ENCODE measurements at regions not wholly inside any gene's neighbourhood (a gene's known extent, or its start where the extent isn't known, plus 50 kb on each side); places are given as distances from the start of the nearest gene placed in this dataset.

- DNase-seq (no peak), ATAC-seq (no peak)
- Histone ChIP-seq H3K4me1 (no peaks in the 10 kb centered on the region), H3K27ac (no peak overlapping the region), H3K27me3 (no peaks in the 10 kb centered on the region), H3K4me3 (no peak overlapping the region), H3K36me3 (no peaks in the 10 kb centered on the region), H3K9me3 (no peaks in the 10 kb centered on the region)
- in situ Hi-C loops (cut with MboI; ENCODE audit: low sequenced_read_pairs in 4 of 4) = loop anchor here in 3 of 4 donors (10.0 to 25.0 kb wide), 2 partner anchors 253 to 255 kb away; no protein-coding TSS in a partner anchor
- intact Hi-C loops (cut with DNase I; ENCODE audit: low total_unique reads) = no loop called here
- TF ChIP-seq POLR2A (IDR thresholded peaks at IDR 0.05) (no peak), CTCF (IDR thresholded peaks at IDR 0.05 in 4 of 5, conservative IDR thresholded peaks at IDR 0.05 in 1 of 5) (no peak)
Measured at GRCh38 chr7:24409431-24410024, 125.5 kb downstream of the NPY start.

GRCh38 chr7:24411226-24411625 is 127.2 kb downstream of the NPY start:
- no peaks in the 10 kb centered on the region for H3K36me3 ChIP-seq
- DNase-seq = no peak
- no peaks in the 10 kb centered on the region for H3K4me1 ChIP-seq
- H3K27me3 ChIP-seq = no peaks in the 10 kb centered on the region
- no peak for TF ChIP-seq CTCF (IDR thresholded peaks at IDR 0.05 in 4 of 5, conservative IDR thresholded peaks at IDR 0.05 in 1 of 5)
- no peak for TF ChIP-seq POLR2A (IDR thresholded peaks at IDR 0.05)
- ATAC-seq = no peak
- no peak overlapping the region for H3K4me3 ChIP-seq
- in situ Hi-C loops (cut with MboI; ENCODE audit: low sequenced_read_pairs in 4 of 4) (loop anchor here in 1 of 4 donors (25.0 kb wide), 1 partner anchor 251 kb away; no protein-coding TSS in a partner anchor), intact Hi-C loops (cut with DNase I; ENCODE audit: low total_unique reads) (no loop called here)
- no peak overlapping the region for H3K27ac ChIP-seq
- H3K9me3 ChIP-seq = no peaks in the 10 kb centered on the region

- no peak for TF ChIP-seq CTCF (IDR thresholded peaks at IDR 0.05 in 4 of 5, conservative IDR thresholded peaks at IDR 0.05 in 1 of 5)
- TF ChIP-seq POLR2A (IDR thresholded peaks at IDR 0.05) = no peak
- Histone ChIP-seq H3K4me3 (no peak overlapping the region), H3K27me3 (no peaks in the 10 kb centered on the region), H3K36me3 (no peaks in the 10 kb centered on the region), H3K27ac (no peak overlapping the region), H3K9me3 (no peaks in the 10 kb centered on the region), H3K4me1 (no peaks in the 10 kb centered on the region)
- in situ Hi-C loops (cut with MboI; ENCODE audit: low sequenced_read_pairs in 4 of 4) = loop anchor here in 1 of 4 donors (25.0 kb wide), 1 partner anchor 245 kb away; no protein-coding TSS in a partner anchor
- no peak for ATAC-seq
- no peak for DNase-seq
- intact Hi-C loops (cut with DNase I; ENCODE audit: low total_unique reads) = no loop called here
Measured at GRCh38 chr7:24417526-24418120, 133.6 kb downstream of the NPY start.

GRCh38 chr7:24419077-24419476 is 135.1 kb downstream of the NPY start:
- in situ Hi-C loops (cut with MboI; ENCODE audit: low sequenced_read_pairs in 4 of 4) (loop anchor here in 1 of 4 donors (25.0 kb wide), 1 partner anchor 243 kb away; no protein-coding TSS in a partner anchor), intact Hi-C loops (cut with DNase I; ENCODE audit: low total_unique reads) (no loop called here)
- Histone ChIP-seq H3K27me3 (no peaks in the 10 kb centered on the region), H3K4me1 (no peaks in the 10 kb centered on the region), H3K36me3 (no peaks in the 10 kb centered on the region), H3K27ac (no peak overlapping the region), H3K4me3 (no peak overlapping the region), H3K9me3 (no peaks in the 10 kb centered on the region)
- TF ChIP-seq CTCF (IDR thresholded peaks at IDR 0.05 in 4 of 5, conservative IDR thresholded peaks at IDR 0.05 in 1 of 5) (no peak), POLR2A (IDR thresholded peaks at IDR 0.05) (no peak)
- ATAC-seq (no peak), DNase-seq (no peak)

Measured in gastrocnemius medialis (tissue), 4 donors.